Neural progenitor cell (in vitro differentiated cells): ENCODE measurements at regions not wholly inside any gene's neighbourhood (a gene's known extent, or its start where the extent isn't known, plus 50 kb on each side); places are given as distances from the start of the nearest gene placed in this dataset.
"Not testable (repeated sequence)": the region's sequence is repeated elsewhere in the genome, so short reads cannot be mapped to it uniquely, and the experiment has no call there.

Experiments
- DNase-seq: peaks from one replicate; pipeline ENCODE4 v3.0.0-alpha.2; 2016; ENCODE audit warnings: low spot score
- H2AFZ ChIP-seq: fragments of 200-600 bp; sonication (generic); replicated peaks from 2 replicates; pipeline ENCODE4 v1.6.1; 2016; ENCODE audit warnings: antibody characterized with exemption
- H3F3A ChIP-seq: fragments of 200-600 bp; sonication (generic); 2 replicates; pipeline ENCODE4 v1.6.1; 2016; ENCODE audit warnings: antibody characterized with exemption, low read depth
- H3K27ac ChIP-seq: fragments of 200-600 bp; sonication (generic); 2 replicates; pipeline ENCODE4 v1.5.1; 2016; ENCODE audit warnings: mild to moderate bottlenecking
- H3K27me3 ChIP-seq: fragments of 200-600 bp; sonication (generic); 2 replicates; pipeline ENCODE4 v1.6.1; 2016; ENCODE audit warnings: mild to moderate bottlenecking, moderate library complexity
- H3K36me3 ChIP-seq: fragments of 200-600 bp; sonication (generic); 2 replicates; pipeline ENCODE4 v1.5.1; 2016
- H3K4me1 ChIP-seq: fragments of 200-600 bp; sonication (generic); 2 replicates; pipeline ENCODE4 v1.6.1; 2016; ENCODE audit warnings: mixed run types
- H3K4me2 ChIP-seq: fragments of 200-600 bp; sonication (generic); 2 replicates; pipeline ENCODE4 v1.6.1; 2016
- H3K4me3 ChIP-seq: fragments of 200-600 bp; sonication (generic); 2 replicates; pipeline ENCODE4 v1.5.1; 2016
- H3K79me2 ChIP-seq: fragments of 200-600 bp; sonication (generic); 2 replicates; pipeline ENCODE4 v1.6.1; 2016; ENCODE audit warnings: low read depth
- H3K9ac ChIP-seq: fragments of 200-600 bp; sonication (generic); 2 replicates; pipeline ENCODE4 v1.6.1; 2016
- H3K9me3 ChIP-seq: fragments of 200-600 bp; sonication (generic); 2 replicates; pipeline ENCODE4 v1.5.1; 2016; ENCODE audit warnings: low read depth
- H4K20me1 ChIP-seq: fragments of 200-600 bp; sonication (generic); 2 replicates; pipeline ENCODE4 v1.6.1; 2016; ENCODE audit warnings: low read depth
- H3K27ac Mint-ChIP-seq: 3 replicates; pipeline ENCODE4 v1.8.0; 2021; ENCODE audit warnings: mixed read lengths
- H3K27me3 Mint-ChIP-seq: 2 replicates; pipeline ENCODE4 v1.8.0; 2022; ENCODE audit warnings: low read depth, mild to moderate bottlenecking, inconsistent platforms, moderate library complexity, mixed read lengths; ENCODE audit not compliant: insufficient read depth
- H3K36me3 Mint-ChIP-seq: 3 replicates; pipeline ENCODE4 v1.8.0; 2021; ENCODE audit warnings: mixed read lengths
- H3K4me1 Mint-ChIP-seq: 3 replicates; pipeline ENCODE4 v1.8.0; 2021; ENCODE audit warnings: mixed read lengths
- H3K4me3 Mint-ChIP-seq: 3 replicates; pipeline ENCODE4 v1.8.0; 2021; ENCODE audit warnings: mild to moderate bottlenecking, moderate library complexity, mixed read lengths
- H3K9me3 Mint-ChIP-seq: 3 replicates; pipeline ENCODE4 v1.8.0; 2020; ENCODE audit warnings: mixed read lengths
- EZH2 ChIP-seq: fragments of 200-600 bp; sonication (generic); IDR thresholded peaks from 2 replicates; pipeline ENCODE4 v1.6.1; 2017; ENCODE audit warnings: antibody characterized with exemption, mild to moderate bottlenecking, moderate library complexity
- EZH2phosphoT487 ChIP-seq: fragments of 200-600 bp; sonication (generic); IDR thresholded peaks from 2 replicates; pipeline ENCODE4 v1.6.1; 2017; ENCODE audit warnings: antibody characterized with exemption
- TF ChIP-seq, protein P1 (sequence below): fragments of 200-600 bp; sonication (generic); IDR thresholded peaks from 2 replicates; pipeline ENCODE4 v1.5.1; 2017; ENCODE audit warnings: antibody characterized with exemption, mild to moderate bottlenecking

DNA sequence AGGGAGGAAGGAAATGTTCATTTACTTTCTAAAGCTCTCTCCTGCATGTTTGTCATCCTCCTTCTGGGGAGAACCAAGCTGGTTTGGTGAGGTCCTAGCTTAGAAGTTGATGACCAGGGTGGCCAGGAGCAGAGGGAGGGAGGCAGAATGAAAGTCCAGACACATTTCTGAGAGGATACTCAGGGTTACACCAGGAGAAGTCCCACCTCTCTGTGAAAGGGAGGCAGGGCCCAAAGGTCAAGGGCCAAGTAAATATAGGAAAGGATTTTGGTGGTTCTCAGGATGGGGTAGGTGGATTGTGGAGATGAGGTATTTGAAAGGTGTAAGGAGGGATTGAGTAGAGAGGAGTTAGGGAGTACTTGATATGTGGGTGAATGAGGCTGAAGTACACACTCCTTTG, 58.0 kb upstream of the FBXO11 start:
- H3K9me3 Mint-ChIP-seq, result no peaks in the 10 kb centered on the region
- no peak overlapping the region for H3K4me3 ChIP-seq
- H3K4me3 Mint-ChIP-seq, result no peak overlapping the region
- H3K27ac ChIP-seq, result no peak overlapping the region
- no peaks in the 10 kb centered on the region for H3F3A ChIP-seq
- DNase-seq, result no peak
- no peaks in the 10 kb centered on the region for H3K36me3 ChIP-seq
- TF ChIP-seq, protein P1, sequence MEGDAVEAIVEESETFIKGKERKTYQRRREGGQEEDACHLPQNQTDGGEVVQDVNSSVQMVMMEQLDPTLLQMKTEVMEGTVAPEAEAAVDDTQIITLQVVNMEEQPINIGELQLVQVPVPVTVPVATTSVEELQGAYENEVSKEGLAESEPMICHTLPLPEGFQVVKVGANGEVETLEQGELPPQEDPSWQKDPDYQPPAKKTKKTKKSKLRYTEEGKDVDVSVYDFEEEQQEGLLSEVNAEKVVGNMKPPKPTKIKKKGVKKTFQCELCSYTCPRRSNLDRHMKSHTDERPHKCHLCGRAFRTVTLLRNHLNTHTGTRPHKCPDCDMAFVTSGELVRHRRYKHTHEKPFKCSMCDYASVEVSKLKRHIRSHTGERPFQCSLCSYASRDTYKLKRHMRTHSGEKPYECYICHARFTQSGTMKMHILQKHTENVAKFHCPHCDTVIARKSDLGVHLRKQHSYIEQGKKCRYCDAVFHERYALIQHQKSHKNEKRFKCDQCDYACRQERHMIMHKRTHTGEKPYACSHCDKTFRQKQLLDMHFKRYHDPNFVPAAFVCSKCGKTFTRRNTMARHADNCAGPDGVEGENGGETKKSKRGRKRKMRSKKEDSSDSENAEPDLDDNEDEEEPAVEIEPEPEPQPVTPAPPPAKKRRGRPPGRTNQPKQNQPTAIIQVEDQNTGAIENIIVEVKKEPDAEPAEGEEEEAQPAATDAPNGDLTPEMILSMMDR, result no peak
- TF ChIP-seq EZH2 (no peak), EZH2phosphoT487 (no peak)
- H3K27me3 ChIP-seq, result no peaks in the 10 kb centered on the region
- no peaks in the 10 kb centered on the region for H3K79me2 ChIP-seq
- no peaks in the 10 kb centered on the region for H3K27me3 Mint-ChIP-seq
- H3K9me3 ChIP-seq, result no peaks in the 10 kb centered on the region
- H3K9ac ChIP-seq, result no peak overlapping the region
- no peak overlapping the region for H2AFZ ChIP-seq
- H4K20me1 ChIP-seq, result no peaks in the 10 kb centered on the region
- peaks cover 9% of the 10 kb centered on the region for H3K4me1 Mint-ChIP-seq
- H3K27ac Mint-ChIP-seq, result no peak overlapping the region
- no peak overlapping the region for H3K4me2 ChIP-seq
- no peaks in the 10 kb centered on the region for H3K4me1 ChIP-seq
- no peaks in the 10 kb centered on the region for H3K36me3 Mint-ChIP-seq

DNA sequence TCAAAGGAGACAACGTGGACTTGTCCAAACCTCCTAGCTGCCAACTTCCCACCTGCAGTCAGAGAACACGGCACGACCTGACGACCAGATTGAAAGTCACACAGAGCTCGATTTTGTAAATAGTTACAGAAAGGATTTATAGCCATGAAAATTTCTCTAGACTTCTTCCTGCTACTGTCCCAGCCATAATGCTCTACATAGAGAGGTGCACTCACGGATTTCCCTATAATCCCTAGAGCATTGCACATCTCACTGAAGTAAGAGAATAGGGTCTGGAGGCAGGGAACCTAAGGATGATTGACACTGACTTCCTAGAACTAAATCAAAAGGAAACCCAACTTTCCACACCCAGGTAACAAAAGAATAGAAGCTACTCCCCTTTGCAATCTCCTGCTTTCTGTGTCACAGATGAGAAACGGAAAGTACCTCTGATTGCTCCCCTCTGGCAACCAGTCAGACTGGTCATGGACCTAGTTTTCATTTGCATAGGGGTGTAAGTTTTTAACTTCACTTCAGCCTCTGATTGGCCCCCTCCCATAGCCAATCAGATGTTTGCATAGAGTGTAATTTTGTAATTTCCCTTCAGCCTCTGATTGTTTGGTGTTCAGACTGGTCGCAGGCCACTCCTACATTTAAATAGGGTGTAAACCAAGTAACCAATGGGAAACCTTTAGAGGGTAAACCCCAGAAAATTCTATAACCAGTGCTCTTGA, 58.6 kb upstream of the FBXO11 start:
- H3K4me3 ChIP-seq, result no peak overlapping the region
- no peaks in the 10 kb centered on the region for H3K4me1 ChIP-seq
- H2AFZ ChIP-seq, result no peak overlapping the region
- no peaks in the 10 kb centered on the region for H4K20me1 ChIP-seq
- H3K27ac ChIP-seq, result no peak overlapping the region
- no peaks in the 10 kb centered on the region for H3K79me2 ChIP-seq
- TF ChIP-seq EZH2, result no peak
- TF ChIP-seq, protein P1, result no peak
- no peak for TF ChIP-seq EZH2phosphoT487
- no peaks in the 10 kb centered on the region for H3K36me3 ChIP-seq
- H3F3A ChIP-seq, result no peaks in the 10 kb centered on the region
- no peak for DNase-seq
- H3K4me2 ChIP-seq, result no peak overlapping the region
- Mint-ChIP-seq H3K9me3 (no peaks in the 10 kb centered on the region), H3K36me3 (no peaks in the 10 kb centered on the region), H3K4me3 (no peak overlapping the region), H3K27ac (no peak overlapping the region), H3K4me1 (peaks cover 9% of the 10 kb centered on the region), H3K27me3 (no peaks in the 10 kb centered on the region)
- H3K9ac ChIP-seq, result no peak overlapping the region
- no peaks in the 10 kb centered on the region for H3K27me3 ChIP-seq
- no peaks in the 10 kb centered on the region for H3K9me3 ChIP-seq

- not testable (repeated sequence) for H3K9me3 ChIP-seq, H3K27ac ChIP-seq, H3K36me3 ChIP-seq, H3K79me2 ChIP-seq, H3K27ac Mint-ChIP-seq, H3K27me3 ChIP-seq, H3K27me3 Mint-ChIP-seq, H3K4me3 Mint-ChIP-seq, H3K9ac ChIP-seq, H3K4me1 ChIP-seq, H3K4me2 ChIP-seq, H3K36me3 Mint-ChIP-seq, H2AFZ ChIP-seq, H3F3A ChIP-seq, H3K9me3 Mint-ChIP-seq, DNase-seq, H3K4me1 Mint-ChIP-seq, H3K4me3 ChIP-seq, H4K20me1 ChIP-seq
Observed at GRCh38 chr2:47976728-47977127, 70.4 kb upstream of the FBXO11 start.

DNA sequence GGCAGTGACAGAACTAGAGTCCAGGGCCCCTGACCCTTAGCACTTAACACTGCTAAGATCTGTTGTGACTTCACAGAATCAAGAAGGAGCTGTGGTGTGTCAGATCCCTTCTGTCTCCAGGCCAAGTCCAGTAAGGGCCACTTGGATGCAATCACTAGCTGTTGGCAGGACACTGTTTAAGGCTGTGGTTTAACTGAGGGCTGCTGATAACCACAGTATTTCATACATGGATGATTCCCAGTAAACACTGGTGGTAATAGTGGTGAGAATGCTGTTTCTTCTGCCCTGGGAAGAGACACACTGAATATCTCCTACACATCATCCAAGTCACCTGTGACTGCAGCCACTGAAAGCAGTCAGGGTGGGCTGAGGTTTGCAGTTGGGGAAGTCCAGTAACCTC, 77.7 kb upstream of the FBXO11 start:
- Histone ChIP-seq H3K36me3 (no peaks in the 10 kb centered on the region), H3K9me3 (no peaks in the 10 kb centered on the region), H3K27ac (no peak overlapping the region), H4K20me1 (no peaks in the 10 kb centered on the region), H3K4me3 (no peak overlapping the region), H3K4me2 (no peak overlapping the region), H3K4me1 (no peaks in the 10 kb centered on the region), H3K79me2 (no peaks in the 10 kb centered on the region), H3K9ac (no peak overlapping the region), H2AFZ (no peak overlapping the region), H3F3A (no peaks in the 10 kb centered on the region), H3K27me3 (no peaks in the 10 kb centered on the region)
- Mint-ChIP-seq H3K27ac (no peak overlapping the region), H3K4me3 (no peak overlapping the region), H3K9me3 (no peaks in the 10 kb centered on the region), H3K4me1 (no peaks in the 10 kb centered on the region), H3K27me3 (no peaks in the 10 kb centered on the region), H3K36me3 (no peaks in the 10 kb centered on the region)
- TF ChIP-seq EZH2phosphoT487 (no peak), EZH2 (no peak)
- TF ChIP-seq, protein P1, result no peak
- no peak for DNase-seq
